H1 (cell line): ENCODE measurements at regions not wholly inside any gene's neighbourhood (a gene's known extent, or its start where the extent isn't known, plus 50 kb on each side); places are given as distances from the start of the nearest gene placed in this dataset.

Experiments used
- CTCF ChIA-PET: fragments of 300-600 bp; sonication (Branson Sonifier 250); formaldehyde crosslinking; loops from one replicate; lab custom pipeline; 2021; ENCODE audit not compliant: partially characterized antibody; lab: Charles Lee
- POLR2A ChIA-PET: fragments of 300-600 bp; sonication (Branson Sonifier 250); formaldehyde crosslinking; loops from one replicate; lab custom pipeline; 2021; ENCODE audit warnings: inconsistent platforms; ENCODE audit not compliant: partially characterized antibody; lab: Charles Lee
- DNase-seq, 2 experiments: peaks; one replicate each; pipeline versions ENCODE4 v3.0.0 to v3.0.0-alpha.2; 2010 to 2022; ENCODE audit warnings: low spot score in 2 of 2, low read depth in 1 of 2, mixed read lengths in 1 of 2
- FAIRE-seq: peaks from 2 replicates; lab custom pipeline; 2011; peaks lifted over from hg19 to GRCh38; lab: Jason Lieb, UNC
- H2AFZ ChIP-seq: 2 replicates; pipeline ENCODE4 v1.8.1; 2012; ENCODE audit warnings: low read length, inconsistent platforms
- H2AK5ac ChIP-seq: 2 replicates; pipeline ENCODE4 v1.6.1; 2013; ENCODE audit warnings: low read depth, low read length
- H2BK120ac ChIP-seq: replicated peaks from 2 replicates; pipeline ENCODE3; 2013; ENCODE audit warnings: low read depth, low read length, inconsistent platforms
- H2BK12ac ChIP-seq: 2 replicates; pipeline ENCODE4 v1.6.1; 2013; ENCODE audit warnings: low read depth, low read length
- H2BK15ac ChIP-seq: 2 replicates; pipeline ENCODE4 v1.6.1; 2013; ENCODE audit warnings: low read length
- H2BK20ac ChIP-seq: 2 replicates; pipeline ENCODE4 v1.6.1; 2013; ENCODE audit warnings: low read length
- H2BK5ac ChIP-seq: 2 replicates; pipeline ENCODE4 v1.6.1; 2013; ENCODE audit warnings: low read depth, low read length
- H3K14ac ChIP-seq: 2 replicates; pipeline ENCODE4 v1.6.1; 2013; ENCODE audit warnings: inconsistent platforms; ENCODE audit not compliant: insufficient read length
- H3K18ac ChIP-seq: 2 replicates; pipeline ENCODE4 v1.6.1; 2013; ENCODE audit warnings: low read length; ENCODE audit errors: extremely low read depth
- H3K23ac ChIP-seq: 2 replicates; pipeline ENCODE4 v1.6.1; 2013; ENCODE audit warnings: inconsistent platforms; ENCODE audit not compliant: insufficient read length
- H3K23me2 ChIP-seq: 2 replicates; pipeline ENCODE4 v1.6.1; 2013; ENCODE audit warnings: low read depth, low read length
- H3K27ac ChIP-seq: 2 replicates; pipeline ENCODE4 v1.6.1; 2011; ENCODE audit warnings: low read depth, low read length, inconsistent platforms
- H3K27me3 ChIP-seq, 4 experiments: replicated peaks in 1 of 4; 1 replicate in 1 of 4; 2 replicates in 3 of 4; pipeline versions ENCODE4 v1.6.1 to v1.8.1; 2011 to 2013; ENCODE audit warnings: low read length in 3 of 4, mild to moderate bottlenecking in 3 of 4, inconsistent platforms in 2 of 4, mixed read lengths in 2 of 4, moderate library complexity in 1 of 4; ENCODE audit not compliant: control insufficient read depth in 3 of 4, insufficient read depth in 3 of 4; ENCODE audit errors: extremely low read depth in 1 of 4
- H3K36me3 ChIP-seq, 4 experiments: 2 replicates each; pipeline versions ENCODE4 v1.6.1 to v1.8.1; 2011 to 2013; ENCODE audit warnings: mild to moderate bottlenecking in 4 of 4, low read length in 3 of 4, moderate library complexity in 2 of 4, control low read depth in 1 of 4, inconsistent platforms in 1 of 4; ENCODE audit not compliant: insufficient read depth in 4 of 4, control insufficient read depth in 2 of 4
- H3K4ac ChIP-seq: replicated peaks from 2 replicates; pipeline ENCODE3; 2013; ENCODE audit warnings: low read length, low read depth, mixed read lengths, inconsistent platforms; ENCODE audit not compliant: insufficient read length
- H3K4me1 ChIP-seq, 4 experiments: replicated peaks in 1 of 4; 1 replicate in 1 of 4; 2 replicates in 3 of 4; pipeline versions ENCODE4 v1.6.1 to v1.8.1; 2011 to 2013; ENCODE audit warnings: low read length in 3 of 4, inconsistent platforms in 2 of 4, mixed read lengths in 1 of 4; ENCODE audit not compliant: insufficient read depth in 4 of 4, control insufficient read depth in 3 of 4
- H3K4me2 ChIP-seq, 2 experiments: 2 replicates each; pipeline versions ENCODE4 v1.6.1 to v1.8.1; 2011 to 2013; ENCODE audit warnings: low read depth in 2 of 2, low read length in 2 of 2, control low read depth in 1 of 2, inconsistent platforms in 1 of 2, mild to moderate bottlenecking in 1 of 2; ENCODE audit not compliant: insufficient read depth in 1 of 2
- H3K4me3 ChIP-seq, 4 experiments: fragments of 200-600, 300-600 bp in 1 of 4; sonication (generic), shearing (Covaris generic), sonication (Bioruptor Twin) in 1 of 4; 2 replicates each; pipeline versions ENCODE4 v1.5.1 to v1.8.1; 2011 to 2016; ENCODE audit warnings: low read length in 4 of 4, low read depth in 3 of 4, control low read depth in 2 of 4, inconsistent platforms in 2 of 4, mild to moderate bottlenecking in 2 of 4, mixed read lengths in 1 of 4, moderate library complexity in 1 of 4; ENCODE audit not compliant: insufficient read depth in 2 of 4; ENCODE audit errors: extremely low read depth in 1 of 4
- H3K56ac ChIP-seq: replicated peaks from 2 replicates; pipeline ENCODE3; 2013; ENCODE audit warnings: low read depth, mild to moderate bottlenecking, mixed read lengths, low read length, inconsistent platforms; ENCODE audit not compliant: insufficient read length
- H3K79me1 ChIP-seq: 2 replicates; pipeline ENCODE4 v1.6.1; 2013; ENCODE audit warnings: low read depth, low read length, control low read depth
- H3K79me2 ChIP-seq, 2 experiments: 2 replicates each; pipeline versions ENCODE4 v1.6.1 to v1.8.1; 2012 to 2013; ENCODE audit warnings: low read length in 2 of 2, mild to moderate bottlenecking in 2 of 2, inconsistent platforms in 1 of 2; ENCODE audit not compliant: insufficient read depth in 2 of 2, control insufficient read depth in 1 of 2
- H3K9ac ChIP-seq, 4 experiments: replicated peaks in 1 of 4; 1 replicate in 1 of 4; 2 replicates in 3 of 4; pipeline versions ENCODE4 v1.6.1 to v1.8.1; 2011 to 2013; ENCODE audit warnings: low read depth in 3 of 4, low read length in 3 of 4, control low read depth in 2 of 4, mild to moderate bottlenecking in 2 of 4, moderate library complexity in 2 of 4, inconsistent platforms in 1 of 4; ENCODE audit errors: extremely low read depth in 1 of 4
- H3K9me3 ChIP-seq, 2 experiments: 2 replicates each; pipeline versions ENCODE4 v1.6.1 to v1.8.1; 2012 to 2013; ENCODE audit warnings: mild to moderate bottlenecking in 2 of 2, moderate library complexity in 2 of 2, control low read depth in 1 of 2, inconsistent platforms in 1 of 2, low read depth in 1 of 2, low read length in 1 of 2, mixed read lengths in 1 of 2; ENCODE audit not compliant: insufficient read depth in 2 of 2
- H4K20me1 ChIP-seq, 2 experiments: replicated peaks in 1 of 2; 2 replicates each; pipeline versions ENCODE3 to v1.8.1; 2011 to 2013; ENCODE audit warnings: inconsistent platforms in 2 of 2, low read length in 2 of 2, mild to moderate bottlenecking in 1 of 2; ENCODE audit not compliant: insufficient read depth in 2 of 2, control insufficient read depth in 1 of 2
- H4K5ac ChIP-seq: 2 replicates; pipeline ENCODE4 v1.6.1; 2013; ENCODE audit warnings: low read length, low read depth, mixed read lengths, inconsistent platforms; ENCODE audit not compliant: insufficient read length
- H4K8ac ChIP-seq: 2 replicates; pipeline ENCODE4 v1.8.0; 2013; ENCODE audit warnings: mild to moderate bottlenecking, moderate library complexity, low read length, inconsistent platforms; ENCODE audit not compliant: insufficient read depth; ENCODE audit errors: extremely low read depth
- H4K91ac ChIP-seq: replicated peaks from 2 replicates; pipeline ENCODE3; 2013; ENCODE audit warnings: low read length, mixed read lengths, inconsistent platforms; ENCODE audit not compliant: insufficient read length
- BCL11A ChIP-seq, 2 experiments: IDR thresholded peaks; one replicate each; pipeline ENCODE4 v1.6.1; 2011; ENCODE audit warnings: low read depth in 2 of 2, low read length in 2 of 2, mild to moderate bottlenecking in 2 of 2
- CEBPB ChIP-seq: IDR thresholded peaks from 2 replicates; pipeline ENCODE4 v1.6.1; 2012; ENCODE audit warnings: low read depth, low read length
- KDM4A ChIP-seq: IDR thresholded peaks from one replicate; pipeline ENCODE4 v1.7.1; 2012; ENCODE audit warnings: low read depth, mild to moderate bottlenecking, moderate library complexity, low read length, inconsistent platforms; ENCODE audit not compliant: severe bottlenecking
- NANOG ChIP-seq: IDR thresholded peaks from 2 replicates; pipeline ENCODE4 v1.6.1; 2011; ENCODE audit warnings: low read length, low read depth, mild to moderate bottlenecking, inconsistent platforms; ENCODE audit not compliant: insufficient read depth, poor library complexity, severe bottlenecking
- RAD21 ChIP-seq, 2 experiments: IDR thresholded peaks in 1 of 2; conservative IDR thresholded peaks in 1 of 2; 2 replicates each; pipeline ENCODE4 v1.6.1; 2011; ENCODE audit warnings: low read depth in 2 of 2, low read length in 2 of 2, improper control_type of control experiment in 1 of 2, inconsistent platforms in 1 of 2, mild to moderate bottlenecking in 1 of 2, moderate library complexity in 1 of 2
- RXRA ChIP-seq: IDR thresholded peaks from 2 replicates; pipeline ENCODE4 v1.6.1; 2011; ENCODE audit warnings: low read depth, mild to moderate bottlenecking, low read length, moderate library complexity; ENCODE audit not compliant: insufficient read depth
- SIN3A ChIP-seq, 2 experiments: IDR thresholded peaks in 1 of 2; conservative IDR thresholded peaks in 1 of 2; 2 replicates each; pipeline ENCODE4 v1.6.1; 2011 to 2012; ENCODE audit warnings: low read length in 2 of 2, improper control_type of control experiment in 1 of 2, low read depth in 1 of 2, mild to moderate bottlenecking in 1 of 2
- SP2 ChIP-seq: IDR thresholded peaks from 2 replicates; pipeline ENCODE4 v1.6.1; 2012; ENCODE audit warnings: mild to moderate bottlenecking, low read length, inconsistent platforms
- SRF ChIP-seq: IDR thresholded peaks from 2 replicates; pipeline ENCODE4 v1.6.1; 2011; ENCODE audit warnings: mild to moderate bottlenecking, low read depth, low read length, moderate library complexity
- TAF7 ChIP-seq: optimal IDR thresholded peaks from 2 replicates; pipeline ENCODE3; 2011; ENCODE audit warnings: low read depth, mild to moderate bottlenecking, inconsistent platforms, low read length, moderate library complexity, borderline replicate concordance
- WGBS, 2 experiments: shearing (Covaris generic) in 1 of 2; methylation state at CpG; one replicate each; pipeline versions ENCODE4 v1.1.6 to v1.1.7; 2013 to 2015; ENCODE audit warnings: low lambda C conversion rate in 2 of 2, mixed read lengths in 2 of 2, inconsistent platforms in 1 of 2, low coverage in 1 of 2, missing lambda C conversion rate in 1 of 2; ENCODE audit not compliant: insufficient replicate concordance in 2 of 2, insufficient coverage in 1 of 2, insufficient read length in 1 of 2; ENCODE audit errors: extremely low coverage in 1 of 2, missing lambda C conversion rate in 1 of 2; 5-methylcytosine and 5-hydroxymethylcytosine counted together
- TF ChIP-seq, protein P1 (sequence below): IDR thresholded peaks from 2 replicates; pipeline ENCODE4 v1.6.1; 2012; ENCODE audit warnings: inconsistent platforms
- TF ChIP-seq, protein P2 (sequence below): IDR thresholded peaks from 2 replicates; pipeline ENCODE4 v1.6.1; 2011; ENCODE audit warnings: low read length, improper control_type of control experiment

- Histone ChIP-seq H3K23me2 (no peaks in the 10 kb centered on the region), H4K8ac (no peak overlapping the region), H3K36me3 (no peaks in the 10 kb centered on the region), H4K5ac (no peak overlapping the region), H2AK5ac (no peak overlapping the region), H3K4me2 (no peak overlapping the region), H2BK120ac (no peak overlapping the region), H4K91ac (no peak overlapping the region), H2BK20ac (no peak overlapping the region), H3K79me1 (no peaks in the 10 kb centered on the region), H2BK5ac (no peak overlapping the region), H2BK12ac (no peak overlapping the region), H3K56ac (no peak overlapping the region), H3K23ac (no peak overlapping the region), H3K9me3 (no peaks in the 10 kb centered on the region), H3K9ac (no peak overlapping the region), H3K27me3 (no peaks in the 10 kb centered on the region), H3K4me1 (peaks cover 0 to 2% (median 0%) of the 10 kb centered on the region in 4 experiments; a peak in 2 of 7 replicates), H3K14ac (no peak overlapping the region), H4K20me1 (no peaks in the 10 kb centered on the region), H3K4ac (no peak overlapping the region), H2BK15ac (no peak overlapping the region), H2AFZ (no peak overlapping the region), H3K4me3 (no peak overlapping the region), H3K79me2 (no peaks in the 10 kb centered on the region), H3K18ac (no peak overlapping the region), H3K27ac (no peak overlapping the region)
- ChIA-PET POLR2A (no interaction called here), CTCF (interaction anchor here (0.6 kb wide), 1 partner anchor 132 kb away, joined by 3 read pairs; no protein-coding TSS in a partner anchor)
- WGBS, 2 experiments, result 94% methylated on average over 2 of the region's 2 CpGs; no CpG with 5 or more reads in 1 of the 2 experiments
- DNase-seq (no peak), FAIRE-seq (no peak)
- TF ChIP-seq BCL11A (IDR thresholded peaks at IDR 0.05; ENCODE audit: low read depth in 2 of 2, low read length in 2 of 2) (no peak), TAF7 (no peak), KDM4A (no peak), SIN3A (conservative IDR thresholded peaks at IDR 0.05 in 1 of 2, IDR thresholded peaks at IDR 0.05 in 1 of 2; ENCODE audit: low read depth in 1 of 2, low read length in 2 of 2) (no peak), NANOG (no peak), RXRA (no peak), SRF (no peak), SP2 (no peak), CEBPB (no peak), RAD21 (IDR thresholded peaks at IDR 0.05 in 1 of 2, conservative IDR thresholded peaks at IDR 0.05 in 1 of 2; ENCODE audit: low read depth in 2 of 2, low read length in 2 of 2) (no peak)
- TF ChIP-seq, protein P1, sequence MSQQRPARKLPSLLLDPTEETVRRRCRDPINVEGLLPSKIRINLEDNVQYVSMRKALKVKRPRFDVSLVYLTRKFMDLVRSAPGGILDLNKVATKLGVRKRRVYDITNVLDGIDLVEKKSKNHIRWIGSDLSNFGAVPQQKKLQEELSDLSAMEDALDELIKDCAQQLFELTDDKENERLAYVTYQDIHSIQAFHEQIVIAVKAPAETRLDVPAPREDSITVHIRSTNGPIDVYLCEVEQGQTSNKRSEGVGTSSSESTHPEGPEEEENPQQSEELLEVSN, result no peak
- TF ChIP-seq, protein P2, sequence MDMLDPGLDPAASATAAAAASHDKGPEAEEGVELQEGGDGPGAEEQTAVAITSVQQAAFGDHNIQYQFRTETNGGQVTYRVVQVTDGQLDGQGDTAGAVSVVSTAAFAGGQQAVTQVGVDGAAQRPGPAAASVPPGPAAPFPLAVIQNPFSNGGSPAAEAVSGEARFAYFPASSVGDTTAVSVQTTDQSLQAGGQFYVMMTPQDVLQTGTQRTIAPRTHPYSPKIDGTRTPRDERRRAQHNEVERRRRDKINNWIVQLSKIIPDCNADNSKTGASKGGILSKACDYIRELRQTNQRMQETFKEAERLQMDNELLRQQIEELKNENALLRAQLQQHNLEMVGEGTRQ, result no peak
These were observed 166.3 kb downstream of the SLC35B3 start for GRCh38 chr6:8269094-8269493.
